Endothelial cell of umbilical vein (primary cell): ENCODE measurements at regions not wholly inside any gene's neighbourhood (a gene's known extent, or its start where the extent isn't known, plus 50 kb on each side); places are given as distances from the start of the nearest gene placed in this dataset.

Experiments used
- BruUV-seq: library from RNA; stranded (reverse); fragments of 400-500 nt; replicated peaks from 2 replicates; lab custom pipeline; 2021; lab: Mats Ljungman, UMichigan
- CTCF ChIA-PET: fragments of 300-600, 350-600 bp; sonication (Branson Sonifier 250); formaldehyde crosslinking; loops from one replicate; lab custom pipeline; 2021; ENCODE audit warnings: antibody characterized with exemption, inconsistent platforms; lab: Charles Lee
- POLR2A ChIA-PET: fragments of 300-600, 350-600 bp; sonication (Branson Sonifier 250); formaldehyde crosslinking; loops from one replicate; lab custom pipeline; 2021; ENCODE audit warnings: antibody characterized with exemption, inconsistent platforms; lab: Charles Lee
- DNase-seq: peaks from one replicate; pipeline ENCODE4 v3.0.0-alpha.2; 2011; ENCODE audit warnings: low read depth, low spot score
- FAIRE-seq: peaks from 2 replicates; lab custom pipeline; 2011; peaks lifted over from hg19 to GRCh38; lab: Jason Lieb, UNC
- H2AFZ ChIP-seq: 2 replicates; pipeline ENCODE4 v1.6.0; 2012; ENCODE audit warnings: low read depth, low read length, control low read depth, inconsistent platforms
- H3K27ac ChIP-seq: 2 replicates; pipeline ENCODE4 v1.5.1; 2011; ENCODE audit warnings: low read depth, mild to moderate bottlenecking, control low read depth, low read length, moderate library complexity; ENCODE audit not compliant: insufficient read depth
- H3K27me3 ChIP-seq, 2 experiments: 2 replicates each; pipeline versions ENCODE4 v1.6.0 to v1.6.1; 2011; ENCODE audit warnings: low read length in 2 of 2, mixed read lengths in 1 of 2; ENCODE audit not compliant: control insufficient read depth in 2 of 2, insufficient read depth in 2 of 2
- H3K36me3 ChIP-seq, 2 experiments: 2 replicates in 1 of 2; 3 replicates in 1 of 2; pipeline ENCODE4 v1.5.1; 2011; ENCODE audit warnings: low read length in 2 of 2, mild to moderate bottlenecking in 1 of 2, moderate library complexity in 1 of 2; ENCODE audit not compliant: control insufficient read depth in 2 of 2, insufficient read depth in 2 of 2; ENCODE audit errors: extremely low read depth in 1 of 2
- H3K4me1 ChIP-seq: 3 replicates; pipeline ENCODE4 v1.5.1; 2011; ENCODE audit warnings: mild to moderate bottlenecking, low read length; ENCODE audit not compliant: control insufficient read depth, insufficient read depth; ENCODE audit errors: extremely low read depth
- H3K4me2 ChIP-seq: 2 replicates; pipeline ENCODE4 v1.6.1; 2011; ENCODE audit warnings: low read length, control low read depth, mixed read lengths; ENCODE audit not compliant: insufficient read depth
- H3K4me3 ChIP-seq, 3 experiments: fragments of 200-600 bp in 1 of 3; sonication (generic), shearing (Covaris generic) in 1 of 3; replicated peaks in 1 of 3; 2 replicates each; pipeline ENCODE4 v1.5.1; 2011 to 2016; ENCODE audit warnings: control low read depth in 3 of 3, low read length in 3 of 3, mild to moderate bottlenecking in 2 of 3, inconsistent platforms in 1 of 3, low read depth in 1 of 3, moderate library complexity in 1 of 3; ENCODE audit not compliant: insufficient read depth in 1 of 3
- H3K79me2 ChIP-seq: 2 replicates; pipeline ENCODE4 v1.6.0; 2012; ENCODE audit warnings: low read length, inconsistent platforms; ENCODE audit not compliant: control insufficient read depth, insufficient read depth
- H3K9ac ChIP-seq: replicated peaks from 2 replicates; pipeline ENCODE3; 2011; ENCODE audit warnings: low read length, control low read depth; ENCODE audit not compliant: insufficient read depth; ENCODE audit errors: extremely low read depth
- H3K9me1 ChIP-seq: replicated peaks from 3 replicates; pipeline ENCODE4 v1.6.0; 2011; ENCODE audit warnings: mild to moderate bottlenecking, low read length; ENCODE audit not compliant: control insufficient read depth, insufficient read depth; ENCODE audit errors: extremely low read depth
- H3K9me3 ChIP-seq: replicated peaks from 2 replicates; pipeline ENCODE4 v1.5.1; 2012; ENCODE audit warnings: low read length, inconsistent platforms; ENCODE audit not compliant: control insufficient read depth, insufficient read depth
- H4K20me1 ChIP-seq: replicated peaks from 2 replicates; pipeline ENCODE3; 2011; ENCODE audit warnings: mild to moderate bottlenecking, low read length; ENCODE audit not compliant: control insufficient read depth, insufficient read depth; ENCODE audit errors: extremely low read depth
- EZH2 ChIP-seq: IDR thresholded peaks from 2 replicates; pipeline ENCODE4 v1.6.1; 2012; ENCODE audit warnings: borderline replicate concordance, low read depth, mild to moderate bottlenecking, moderate library complexity, low read length, inconsistent platforms; ENCODE audit not compliant: severe bottlenecking
- FOS ChIP-seq: IDR thresholded peaks from 2 replicates; pipeline ENCODE4 v1.6.1; 2011; ENCODE audit warnings: mild to moderate bottlenecking, low read length, moderate library complexity, borderline replicate concordance; ENCODE audit not compliant: insufficient read depth
- GATA2 ChIP-seq: IDR thresholded peaks from 2 replicates; pipeline ENCODE4 v1.7.0; 2011; ENCODE audit warnings: low read depth, mild to moderate bottlenecking, moderate library complexity, mixed read lengths, low read length; ENCODE audit not compliant: insufficient read length, insufficient read depth
- JUN ChIP-seq: IDR thresholded peaks from 2 replicates; pipeline ENCODE4 v1.6.1; 2011; ENCODE audit warnings: borderline replicate concordance, low read depth; ENCODE audit not compliant: insufficient read length, insufficient read depth
- MYC ChIP-seq: IDR thresholded peaks from one replicate; pipeline ENCODE4 v1.6.1; 2011; ENCODE audit warnings: mild to moderate bottlenecking, low read depth, low read length
- POLR2A ChIP-seq: IDR thresholded peaks from 2 replicates; pipeline ENCODE4 v1.6.1; 2012; ENCODE audit warnings: low read depth, mild to moderate bottlenecking, control low read depth, low read length
- POLR2AphosphoS5 ChIP-seq: IDR thresholded peaks from 2 replicates; pipeline ENCODE4 v1.6.1; 2012; ENCODE audit warnings: low read depth, mild to moderate bottlenecking, control low read depth, low read length, moderate library complexity; ENCODE audit not compliant: insufficient read depth
- dilution Hi-C: fragments of 300-500 bp; cut with MboI; formaldehyde crosslinking; loops from one replicate; pipeline ENCODE4 v1.15.0; 2019; ENCODE audit warnings: low sequenced_read_pairs; ENCODE audit not compliant: extremely low pct_ligation_motif_present
- intact Hi-C: fragments of 100-400 bp; cut with micrococcal nuclease; formaldehyde crosslinking; loops from one replicate; pipeline ENCODE4 v1.10.0; 2022
- TF ChIP-seq, protein P1 (sequence below): IDR thresholded peaks from 2 replicates; pipeline ENCODE4 v1.6.1; 2011; ENCODE audit not compliant: insufficient read depth, insufficient read length
- TF ChIP-seq, protein P2 (sequence below), 2 donors: IDR thresholded peaks; 1 replicate in 1 of 2; 2 replicates in 1 of 2; pipeline ENCODE4 v1.5.1; 2011; ENCODE audit warnings: low read length in 2 of 2, mild to moderate bottlenecking in 2 of 2, moderate library complexity in 2 of 2, control low read depth in 1 of 2, inconsistent platforms in 1 of 2, low read depth in 1 of 2; ENCODE audit not compliant: insufficient read depth in 1 of 2; ENCODE audit errors: extremely low read depth in 1 of 2

DNA sequence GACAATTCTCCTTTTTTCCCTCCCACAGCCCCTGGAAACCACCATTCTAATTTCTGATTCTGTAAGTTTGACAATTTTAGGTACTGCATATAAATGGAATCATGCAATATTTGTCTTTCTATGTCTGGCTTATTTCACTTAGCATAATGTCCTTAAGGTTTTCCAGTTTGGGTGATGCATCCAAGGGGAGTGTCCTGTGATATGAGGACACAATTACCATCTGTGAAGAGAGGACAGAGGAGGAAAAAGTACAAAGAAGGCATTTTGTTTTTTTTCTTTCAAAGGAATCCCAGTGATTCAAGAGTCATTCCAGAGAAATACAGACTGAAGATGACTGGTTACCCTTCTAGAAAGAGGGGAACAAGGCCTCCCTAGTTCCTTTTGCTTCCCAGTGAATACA is 514.7 kb upstream of the TGFBR2 start:
- no peaks in the 10 kb centered on the region for H4K20me1 ChIP-seq
- DNase-seq: no peak
- H3K4me1 ChIP-seq: no peaks in the 10 kb centered on the region
- FAIRE-seq: no peak
- TF ChIP-seq, protein P1, sequence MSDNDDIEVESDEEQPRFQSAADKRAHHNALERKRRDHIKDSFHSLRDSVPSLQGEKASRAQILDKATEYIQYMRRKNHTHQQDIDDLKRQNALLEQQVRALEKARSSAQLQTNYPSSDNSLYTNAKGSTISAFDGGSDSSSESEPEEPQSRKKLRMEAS: no peak
- TF ChIP-seq, protein P2, sequence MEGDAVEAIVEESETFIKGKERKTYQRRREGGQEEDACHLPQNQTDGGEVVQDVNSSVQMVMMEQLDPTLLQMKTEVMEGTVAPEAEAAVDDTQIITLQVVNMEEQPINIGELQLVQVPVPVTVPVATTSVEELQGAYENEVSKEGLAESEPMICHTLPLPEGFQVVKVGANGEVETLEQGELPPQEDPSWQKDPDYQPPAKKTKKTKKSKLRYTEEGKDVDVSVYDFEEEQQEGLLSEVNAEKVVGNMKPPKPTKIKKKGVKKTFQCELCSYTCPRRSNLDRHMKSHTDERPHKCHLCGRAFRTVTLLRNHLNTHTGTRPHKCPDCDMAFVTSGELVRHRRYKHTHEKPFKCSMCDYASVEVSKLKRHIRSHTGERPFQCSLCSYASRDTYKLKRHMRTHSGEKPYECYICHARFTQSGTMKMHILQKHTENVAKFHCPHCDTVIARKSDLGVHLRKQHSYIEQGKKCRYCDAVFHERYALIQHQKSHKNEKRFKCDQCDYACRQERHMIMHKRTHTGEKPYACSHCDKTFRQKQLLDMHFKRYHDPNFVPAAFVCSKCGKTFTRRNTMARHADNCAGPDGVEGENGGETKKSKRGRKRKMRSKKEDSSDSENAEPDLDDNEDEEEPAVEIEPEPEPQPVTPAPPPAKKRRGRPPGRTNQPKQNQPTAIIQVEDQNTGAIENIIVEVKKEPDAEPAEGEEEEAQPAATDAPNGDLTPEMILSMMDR (IDR thresholded peaks at IDR 0.05; ENCODE audit: extremely low read depth in 1 of 2, insufficient read depth in 1 of 2, low read depth in 1 of 2, low read length in 2 of 2): no peak
- no peak for TF ChIP-seq GATA2
- no peak for TF ChIP-seq EZH2
- no peak for TF ChIP-seq JUN
- no peak for TF ChIP-seq POLR2AphosphoS5
- TF ChIP-seq FOS: no peak
- TF ChIP-seq POLR2A: no peak
- no peak for TF ChIP-seq MYC
- H2AFZ ChIP-seq: no peak overlapping the region
- H3K9me3 ChIP-seq: no peaks in the 10 kb centered on the region
- H3K27me3 ChIP-seq: no peaks in the 10 kb centered on the region
- intact Hi-C loops (no loop called here), dilution Hi-C loops (no loop called here)
- BruUV-seq: no TSS peak
- H3K9me1 ChIP-seq: no peaks in the 10 kb centered on the region
- no peak overlapping the region for H3K4me3 ChIP-seq
- H3K4me2 ChIP-seq: no peak overlapping the region
- H3K79me2 ChIP-seq: no peaks in the 10 kb centered on the region
- no peak overlapping the region for H3K9ac ChIP-seq
- CTCF ChIA-PET: no interaction called here
- no peaks in the 10 kb centered on the region for H3K36me3 ChIP-seq
- no peak overlapping the region for H3K27ac ChIP-seq
- POLR2A ChIA-PET: no interaction called here
